Body of pancreas (tissue), 4 donors: ENCODE measurements at regions not wholly inside any gene's neighbourhood (a gene's known extent, or its start where the extent isn't known, plus 50 kb on each side); places are given as distances from the start of the nearest gene placed in this dataset.

Experiments
- POLR2A ChIP-seq, 3 donors: fragments of 450-650 bp; IDR thresholded peaks; one replicate each; pipeline ENCODE4 v1.6.1; 2016; ENCODE audit warnings: antibody characterized with exemption in 3 of 3, mild to moderate bottlenecking in 2 of 3
- TF ChIP-seq, protein P1 (sequence below), 7 experiments: fragments of 450-650 bp in 4 of 7; fragments of 200-600 bp in 3 of 7; sonication (generic) in 3 of 7; IDR thresholded peaks; one replicate each; pipeline ENCODE4 v1.5.1; 2016 to 2019; ENCODE audit warnings: antibody characterized with exemption in 7 of 7

DNA sequence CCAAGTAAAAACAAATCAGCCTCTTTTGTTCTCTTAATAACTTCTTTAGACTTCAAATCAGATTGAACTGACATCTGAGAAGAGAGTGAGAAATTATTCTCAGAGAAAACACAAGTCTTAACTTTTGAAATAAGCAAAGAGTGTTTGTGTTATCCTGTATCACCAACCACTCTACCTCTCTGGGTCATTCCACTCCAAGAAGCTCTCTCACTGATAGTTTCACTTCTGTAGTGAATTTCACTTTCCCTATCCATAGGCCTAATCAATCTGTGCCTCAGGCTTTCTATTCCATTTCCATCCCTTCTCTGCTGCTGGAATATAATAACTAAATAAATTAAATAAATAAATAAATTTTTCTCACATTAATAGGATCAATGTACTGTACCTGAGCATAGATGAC lies 235.0 kb downstream of the HTR1B start:
- TF ChIP-seq, protein P1, sequence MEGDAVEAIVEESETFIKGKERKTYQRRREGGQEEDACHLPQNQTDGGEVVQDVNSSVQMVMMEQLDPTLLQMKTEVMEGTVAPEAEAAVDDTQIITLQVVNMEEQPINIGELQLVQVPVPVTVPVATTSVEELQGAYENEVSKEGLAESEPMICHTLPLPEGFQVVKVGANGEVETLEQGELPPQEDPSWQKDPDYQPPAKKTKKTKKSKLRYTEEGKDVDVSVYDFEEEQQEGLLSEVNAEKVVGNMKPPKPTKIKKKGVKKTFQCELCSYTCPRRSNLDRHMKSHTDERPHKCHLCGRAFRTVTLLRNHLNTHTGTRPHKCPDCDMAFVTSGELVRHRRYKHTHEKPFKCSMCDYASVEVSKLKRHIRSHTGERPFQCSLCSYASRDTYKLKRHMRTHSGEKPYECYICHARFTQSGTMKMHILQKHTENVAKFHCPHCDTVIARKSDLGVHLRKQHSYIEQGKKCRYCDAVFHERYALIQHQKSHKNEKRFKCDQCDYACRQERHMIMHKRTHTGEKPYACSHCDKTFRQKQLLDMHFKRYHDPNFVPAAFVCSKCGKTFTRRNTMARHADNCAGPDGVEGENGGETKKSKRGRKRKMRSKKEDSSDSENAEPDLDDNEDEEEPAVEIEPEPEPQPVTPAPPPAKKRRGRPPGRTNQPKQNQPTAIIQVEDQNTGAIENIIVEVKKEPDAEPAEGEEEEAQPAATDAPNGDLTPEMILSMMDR (IDR thresholded peaks at IDR 0.05): no peak
- TF ChIP-seq POLR2A (IDR thresholded peaks at IDR 0.05): no peak
